Right ventricle myocardium inferior (tissue), 1 donor: ENCODE measurements at regions not wholly inside any gene's neighbourhood (a gene's known extent, or its start where the extent isn't known, plus 50 kb on each side); places are given as distances from the start of the nearest gene placed in this dataset.
A peak's percentile ranks its signal among the peaks of the same experiment; 100 is the strongest.
"Not testable (repeated sequence)": the region's sequence is repeated elsewhere in the genome, so short reads cannot be mapped to it uniquely, and the experiment has no call there.

Source experiments
- ATAC-seq: fragments of 200-7000 bp; cut with Tn5 transposase; one replicate; pipeline ENCODE4 v1.9.1; 2020; ENCODE audit warnings: mild to moderate bottlenecking, moderate library complexity
- DNase-seq: peaks from one replicate; pipeline ENCODE4 v3.0.0; 2021; ENCODE audit errors: missing footprints
- intact Hi-C: fragments of 100-400 bp; cut with DNase I; formaldehyde crosslinking; loops from one replicate; pipeline ENCODE4 v1.11.0; 2022
- donor health status: DM: no; HTN: yes; CAD: no; lungs with severe emphysema.

- ATAC-seq (no peak), DNase-seq (no peak)
- intact Hi-C loops: no loop called here
Measured at GRCh38 chr3:177606891-177607290, 409.6 kb upstream of the TBL1XR1 start.

- intact Hi-C loops: no loop called here
- ATAC-seq: no peak
Measured at GRCh38 chr3:177607589-177607988, 410.3 kb upstream of the TBL1XR1 start.

GRCh38 chr3:177608443-177608842 lies 411.2 kb upstream of the TBL1XR1 start:
- intact Hi-C loops: no loop called here
- DNase-seq (no peak), ATAC-seq (no peak)

More at GRCh38 chr3:177607589-177607988, 410.3 kb upstream of the TBL1XR1 start:
- DNase-seq: no peak

GRCh38 chr3:177609613-177610012 lies 412.3 kb upstream of the TBL1XR1 start:
- ATAC-seq (no peak), DNase-seq (no peak)
- intact Hi-C loops: no loop called here

- no peak for DNase-seq
- intact Hi-C loops: no loop called here
- ATAC-seq: no peak
Measured at GRCh38 chr3:177610262-177610661, 413.0 kb upstream of the TBL1XR1 start.

GRCh38 chr3:177610686-177611633 lies 413.7 kb upstream of the TBL1XR1 start:
- ATAC-seq (no peak), DNase-seq (no peak)
- intact Hi-C loops: no loop called here

- intact Hi-C loops: no loop called here
- DNase-seq (no peak), ATAC-seq (no peak)
Measured at GRCh38 chr3:177611752-177612334, 414.6 kb upstream of the TBL1XR1 start.

- DNase-seq (no peak), ATAC-seq (no peak)
- intact Hi-C loops: no loop called here
Measured at GRCh38 chr3:177613901-177614300, 416.6 kb upstream of the TBL1XR1 start.

- intact Hi-C loops: loop anchor here (5.0 kb wide), 2 partner anchors 98 to 253 kb away; no protein-coding TSS in a partner anchor
- peak; percentile 83 for DNase-seq
- peak; percentile 86 for ATAC-seq
Measured at GRCh38 chr3:177615015-177615414, 417.7 kb upstream of the TBL1XR1 start.

GRCh38 chr3:177618873-177619733 lies 421.8 kb upstream of the TBL1XR1 start:
- ATAC-seq (peak; percentile 29), DNase-seq (no peak)
- intact Hi-C loops: loop anchor here (5.0 kb wide), 2 partner anchors 102 to 257 kb away; no protein-coding TSS in a partner anchor

GRCh38 chr3:177620073-177620472 lies 422.8 kb upstream of the TBL1XR1 start:
- DNase-seq (no peak), ATAC-seq (no peak)
- intact Hi-C loops: no loop called here

GRCh38 chr3:177622520-177622919 lies 425.2 kb upstream of the TBL1XR1 start:
- intact Hi-C loops: no loop called here
- DNase-seq (no peak), ATAC-seq (no peak)

- no peak for DNase-seq
- no peak for ATAC-seq
- intact Hi-C loops: no loop called here
Measured at GRCh38 chr3:177622982-177623617, 425.8 kb upstream of the TBL1XR1 start.

GRCh38 chr3:177624528-177625495 lies 427.5 kb upstream of the TBL1XR1 start:
- intact Hi-C loops: no loop called here
- no peak for ATAC-seq
- no peak for DNase-seq

- ATAC-seq: no peak
- DNase-seq: no peak
- intact Hi-C loops: no loop called here
Measured at GRCh38 chr3:177626045-177626444, 428.8 kb upstream of the TBL1XR1 start.

GRCh38 chr3:177628095-177628719 lies 430.9 kb upstream of the TBL1XR1 start:
- DNase-seq, intact Hi-C loops, ATAC-seq: not testable (repeated sequence)

- no peak for ATAC-seq
Measured at GRCh38 chr3:177629276-177629675, 432.0 kb upstream of the TBL1XR1 start.

More at GRCh38 chr3:177629276-177629675, 432.0 kb upstream of the TBL1XR1 start:
- intact Hi-C loops: no loop called here
- DNase-seq: no peak
